Loucy (cell line): ENCODE measurements at regions not wholly inside any gene's neighbourhood (a gene's known extent, or its start where the extent isn't known, plus 50 kb on each side); places are given as distances from the start of the nearest gene placed in this dataset.

Experiments used
- H2AFZ ChIP-seq: fragments of 200-600 bp; sonication (generic); 2 replicates; pipeline ENCODE4 v1.6.0; 2016; ENCODE audit warnings: antibody characterized with exemption, mild to moderate bottlenecking, low read length, moderate library complexity
- H3F3A ChIP-seq: fragments of 200-600 bp; 2 replicates; pipeline ENCODE4 v1.6.0; 2016; ENCODE audit warnings: antibody characterized with exemption, low read depth, mild to moderate bottlenecking
- H3K27me3 ChIP-seq: fragments of 200-600 bp; sonication (generic); 2 replicates; pipeline ENCODE4 v1.6.1; 2014; ENCODE audit warnings: low read length, mild to moderate bottlenecking; ENCODE audit not compliant: insufficient read depth, poor library complexity, severe bottlenecking
- H3K36me3 ChIP-seq: fragments of 200-600 bp; sonication (generic); 2 replicates; pipeline ENCODE4 v1.6.1; 2016; ENCODE audit warnings: low read length; ENCODE audit not compliant: insufficient read depth
- H3K4me1 ChIP-seq: fragments of 200-600 bp; sonication (generic); 2 replicates; pipeline ENCODE4 v1.5.1; 2014; ENCODE audit warnings: low read length, mild to moderate bottlenecking; ENCODE audit not compliant: insufficient read depth, poor library complexity, severe bottlenecking
- H3K4me2 ChIP-seq: fragments of 200-600 bp; sonication (generic); 2 replicates; pipeline ENCODE4 v1.6.0; 2014; ENCODE audit warnings: antibody characterized with exemption, low read length, low read depth, mild to moderate bottlenecking; ENCODE audit not compliant: poor library complexity, severe bottlenecking
- H3K4me3 ChIP-seq: fragments of 200-600 bp; sonication (generic); 2 replicates; pipeline ENCODE4 v1.5.1; 2014; ENCODE audit warnings: low read length, mild to moderate bottlenecking, mixed read lengths; ENCODE audit not compliant: poor library complexity, severe bottlenecking
- H3K79me2 ChIP-seq: fragments of 200-600 bp; sonication (generic); 2 replicates; pipeline ENCODE4 v1.6.1; 2014; ENCODE audit warnings: low read length; ENCODE audit not compliant: insufficient read depth
- H3K9ac ChIP-seq: fragments of 200-600 bp; sonication (generic); 2 replicates; pipeline ENCODE4 v1.6.0; 2014; ENCODE audit warnings: mild to moderate bottlenecking, low read depth, low read length, moderate library complexity; ENCODE audit not compliant: poor library complexity, severe bottlenecking
- H3K9me2 ChIP-seq: fragments of 200-600 bp; sonication (generic); replicated peaks from 2 replicates; pipeline ENCODE4 v1.6.1; 2016; ENCODE audit warnings: low read depth, low read length, mixed read lengths
- H3K9me3 ChIP-seq: fragments of 200-600 bp; sonication (generic); 2 replicates; pipeline ENCODE4 v1.6.1; 2014; ENCODE audit warnings: mild to moderate bottlenecking, antibody characterized with exemption, low read length, low read depth; ENCODE audit not compliant: insufficient read depth
- H4K20me1 ChIP-seq: fragments of 200-600 bp; sonication (generic); 2 replicates; pipeline ENCODE4 v1.6.0; 2014; ENCODE audit warnings: antibody characterized with exemption, low read length, mild to moderate bottlenecking; ENCODE audit not compliant: insufficient read depth, poor library complexity, severe bottlenecking
- EZH2phosphoT487 ChIP-seq: fragments of 200-600 bp; IDR thresholded peaks from 2 replicates; pipeline ENCODE4 v1.6.1; 2018; ENCODE audit warnings: antibody characterized with exemption, mild to moderate bottlenecking, moderate library complexity, borderline replicate concordance
- TF ChIP-seq, protein P1 (sequence below): fragments of 200-600 bp; sonication (generic); conservative IDR thresholded peaks from 2 replicates; pipeline ENCODE4 v1.5.1; 2014; ENCODE audit warnings: mild to moderate bottlenecking, antibody characterized with exemption, low read length

GRCh38 chr3:157981819-157982218 lies 124.4 kb downstream of the SHOX2 start:
- TF ChIP-seq EZH2phosphoT487 = no peak

DNA sequence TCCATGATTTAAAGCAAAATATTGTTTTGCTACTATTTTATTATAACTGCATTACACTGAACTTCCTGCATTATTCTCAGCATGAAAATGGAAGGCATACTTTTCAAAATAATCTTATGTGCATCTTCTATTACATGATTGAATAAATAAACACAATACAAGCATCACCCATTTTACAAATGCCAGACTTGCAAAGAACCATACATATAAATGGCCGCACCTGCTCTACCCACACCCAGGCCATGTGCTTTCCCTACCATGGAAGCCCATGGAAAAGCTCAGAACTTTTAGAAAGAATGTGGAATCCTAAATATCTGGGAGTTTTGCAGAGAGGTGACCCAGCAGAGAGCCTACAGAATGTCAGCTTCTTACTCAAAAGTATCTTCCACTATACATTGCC lies 127.2 kb downstream of the SHOX2 start:
- no peak for TF ChIP-seq EZH2phosphoT487
- TF ChIP-seq, protein P1, sequence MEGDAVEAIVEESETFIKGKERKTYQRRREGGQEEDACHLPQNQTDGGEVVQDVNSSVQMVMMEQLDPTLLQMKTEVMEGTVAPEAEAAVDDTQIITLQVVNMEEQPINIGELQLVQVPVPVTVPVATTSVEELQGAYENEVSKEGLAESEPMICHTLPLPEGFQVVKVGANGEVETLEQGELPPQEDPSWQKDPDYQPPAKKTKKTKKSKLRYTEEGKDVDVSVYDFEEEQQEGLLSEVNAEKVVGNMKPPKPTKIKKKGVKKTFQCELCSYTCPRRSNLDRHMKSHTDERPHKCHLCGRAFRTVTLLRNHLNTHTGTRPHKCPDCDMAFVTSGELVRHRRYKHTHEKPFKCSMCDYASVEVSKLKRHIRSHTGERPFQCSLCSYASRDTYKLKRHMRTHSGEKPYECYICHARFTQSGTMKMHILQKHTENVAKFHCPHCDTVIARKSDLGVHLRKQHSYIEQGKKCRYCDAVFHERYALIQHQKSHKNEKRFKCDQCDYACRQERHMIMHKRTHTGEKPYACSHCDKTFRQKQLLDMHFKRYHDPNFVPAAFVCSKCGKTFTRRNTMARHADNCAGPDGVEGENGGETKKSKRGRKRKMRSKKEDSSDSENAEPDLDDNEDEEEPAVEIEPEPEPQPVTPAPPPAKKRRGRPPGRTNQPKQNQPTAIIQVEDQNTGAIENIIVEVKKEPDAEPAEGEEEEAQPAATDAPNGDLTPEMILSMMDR = no peak
- Histone ChIP-seq H3K4me2 (no peak overlapping the region), H3K9me2 (no peaks in the 10 kb centered on the region), H4K20me1 (no peaks in the 10 kb centered on the region), H2AFZ (no peak overlapping the region), H3K36me3 (no peaks in the 10 kb centered on the region), H3K4me3 (no peak overlapping the region), H3K79me2 (no peaks in the 10 kb centered on the region), H3K27me3 (no peaks in the 10 kb centered on the region), H3K4me1 (no peaks in the 10 kb centered on the region), H3K9me3 (no peaks in the 10 kb centered on the region), H3K9ac (no peak overlapping the region), H3F3A (no peaks in the 10 kb centered on the region)

More at GRCh38 chr3:157981819-157982218, 124.4 kb downstream of the SHOX2 start:
- no peaks in the 10 kb centered on the region for H3K27me3 ChIP-seq
- no peaks in the 10 kb centered on the region for H4K20me1 ChIP-seq
- no peak overlapping the region for H3K4me3 ChIP-seq
- H3K9me3 ChIP-seq = no peaks in the 10 kb centered on the region
- H3K4me2 ChIP-seq = no peak overlapping the region
- no peak overlapping the region for H2AFZ ChIP-seq
- H3K9ac ChIP-seq = no peak overlapping the region
- no peaks in the 10 kb centered on the region for H3K36me3 ChIP-seq
- no peaks in the 10 kb centered on the region for H3F3A ChIP-seq
- no peaks in the 10 kb centered on the region for H3K9me2 ChIP-seq
- no peaks in the 10 kb centered on the region for H3K4me1 ChIP-seq
- H3K79me2 ChIP-seq = no peaks in the 10 kb centered on the region

GRCh38 chr3:157961665-157962064 lies 144.6 kb downstream of the SHOX2 start:
- TF ChIP-seq EZH2phosphoT487 = no peak
- TF ChIP-seq, protein P1 = no peak
- no peaks in the 10 kb centered on the region for H3K27me3 ChIP-seq
- H3K4me2 ChIP-seq = no peak overlapping the region
- no peaks in the 10 kb centered on the region for H3K9me3 ChIP-seq
- no peaks in the 10 kb centered on the region for H3K4me1 ChIP-seq
- H3K36me3 ChIP-seq = no peaks in the 10 kb centered on the region
- no peak overlapping the region for H3K9ac ChIP-seq
- H3K4me3 ChIP-seq = no peak overlapping the region
- no peaks in the 10 kb centered on the region for H4K20me1 ChIP-seq
- no peak overlapping the region for H2AFZ ChIP-seq
- H3K79me2 ChIP-seq = no peaks in the 10 kb centered on the region
- no peaks in the 10 kb centered on the region for H3F3A ChIP-seq
- H3K9me2 ChIP-seq = no peaks in the 10 kb centered on the region

DNA sequence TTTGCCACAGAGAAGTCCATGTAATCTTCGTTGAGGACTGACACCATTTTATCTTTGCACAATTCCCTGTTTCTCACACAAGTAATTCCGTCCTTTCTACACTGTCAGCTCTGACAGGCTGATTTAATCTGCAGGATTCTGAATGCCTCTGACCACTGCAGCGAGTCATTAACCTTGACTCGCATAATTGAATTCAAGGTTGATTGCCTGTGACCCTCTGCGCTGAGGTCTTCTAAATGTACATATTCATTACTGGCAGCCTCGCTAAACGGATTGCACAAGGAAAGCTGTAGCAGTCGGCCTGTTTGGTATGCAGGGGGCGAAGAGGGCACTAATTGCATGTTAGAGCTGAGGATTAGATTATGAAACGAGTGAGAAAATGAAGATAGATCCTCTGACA lies 147.8 kb downstream of the SHOX2 start:
- Histone ChIP-seq H3K9ac (no peak overlapping the region), H3K9me2 (no peaks in the 10 kb centered on the region), H4K20me1 (no peaks in the 10 kb centered on the region), H3K4me2 (no peak overlapping the region), H3K36me3 (no peaks in the 10 kb centered on the region), H2AFZ (no peak overlapping the region), H3F3A (no peaks in the 10 kb centered on the region), H3K4me3 (no peak overlapping the region), H3K4me1 (no peaks in the 10 kb centered on the region), H3K9me3 (no peaks in the 10 kb centered on the region), H3K27me3 (no peaks in the 10 kb centered on the region), H3K79me2 (no peaks in the 10 kb centered on the region)
- no peak for TF ChIP-seq EZH2phosphoT487
- TF ChIP-seq, protein P1 = no peak
